ENCODE measurements at regions not wholly inside any gene's neighbourhood (a gene's known extent, or its start where the extent isn't known, plus 50 kb on each side); places are given as distances from the start of the nearest gene placed in this dataset.

GRCh38 chr5:23330726-23331125, 176.7 kb upstream of the PRDM9 start:
- no peaks in the 10 kb centered on the region for H3K27me3 ChIP-seq
- no peak overlapping the region for H3K4me3 ChIP-seq
- H3K27ac ChIP-seq, result no peak overlapping the region
- H3K4me1 ChIP-seq, result no peaks in the 10 kb centered on the region
- no peaks in the 10 kb centered on the region for H3K9me3 ChIP-seq
- WGBS, 2 donors, result 76 to 86% methylated on average over 3 of the region's 3 CpGs
- no peaks in the 10 kb centered on the region for H3K36me3 ChIP-seq
- DNase-seq (ENCODE audit: low spot score in 2 of 2), result no peak
- no peak for TF ChIP-seq POLR2A (IDR thresholded peaks at IDR 0.05)
- TF ChIP-seq CTCF (IDR thresholded peaks at IDR 0.05), result no peak
- no peak for TF ChIP-seq EP300 (IDR thresholded peaks at IDR 0.05)

- Histone ChIP-seq H3K36me3 (no peaks in the 10 kb centered on the region), H3K4me3 (no peak overlapping the region), H3K9me3 (no peaks in the 10 kb centered on the region), H3K27me3 (no peaks in the 10 kb centered on the region), H3K4me1 (no peaks in the 10 kb centered on the region), H3K27ac (no peak overlapping the region)
- 62 to 73% methylated on average over 3 of the region's 3 CpGs for WGBS, 2 donors
- DNase-seq (ENCODE audit: low spot score in 2 of 2), result no peak
- TF ChIP-seq POLR2A (IDR thresholded peaks at IDR 0.05) (no peak), EP300 (IDR thresholded peaks at IDR 0.05) (no peak), CTCF (IDR thresholded peaks at IDR 0.05) (no peak)
Measured at GRCh38 chr5:23319901-23320300, 187.5 kb upstream of the PRDM9 start.

GRCh38 chr5:23318960-23319359, 188.4 kb upstream of the PRDM9 start:
- Histone ChIP-seq H3K27ac (no peak overlapping the region), H3K27me3 (no peaks in the 10 kb centered on the region), H3K36me3 (no peaks in the 10 kb centered on the region), H3K9me3 (no peaks in the 10 kb centered on the region), H3K4me3 (no peak overlapping the region), H3K4me1 (no peaks in the 10 kb centered on the region)
- TF ChIP-seq CTCF (IDR thresholded peaks at IDR 0.05) (no peak), EP300 (IDR thresholded peaks at IDR 0.05) (no peak), POLR2A (IDR thresholded peaks at IDR 0.05) (no peak)
- WGBS, 2 donors, result 82 to 86% methylated on average over 2 of the region's 2 CpGs
- no peak for DNase-seq (ENCODE audit: low spot score in 2 of 2)

- Histone ChIP-seq H3K4me3 (no peak overlapping the region), H3K4me1 (no peaks in the 10 kb centered on the region), H3K27me3 (no peaks in the 10 kb centered on the region), H3K9me3 (no peaks in the 10 kb centered on the region), H3K36me3 (no peaks in the 10 kb centered on the region), H3K27ac (no peak overlapping the region)
- 98 to 100% methylated on average over 1 of the region's 1 CpG for WGBS, 2 donors
- TF ChIP-seq POLR2A (IDR thresholded peaks at IDR 0.05) (no peak), EP300 (IDR thresholded peaks at IDR 0.05) (no peak), CTCF (IDR thresholded peaks at IDR 0.05) (no peak)
- no peak for DNase-seq (ENCODE audit: low spot score in 2 of 2)
Measured at GRCh38 chr5:23318166-23318565, 189.2 kb upstream of the PRDM9 start.

- Histone ChIP-seq H3K4me3 (no peak overlapping the region), H3K27me3 (no peaks in the 10 kb centered on the region), H3K27ac (no peak overlapping the region), H3K9me3 (no peaks in the 10 kb centered on the region), H3K4me1 (no peaks in the 10 kb centered on the region), H3K36me3 (no peaks in the 10 kb centered on the region)
- DNase-seq (ENCODE audit: low spot score in 2 of 2), result no peak
- 4 to 9% methylated on average over 1 of the region's 1 CpG for WGBS, 2 donors
- TF ChIP-seq POLR2A (IDR thresholded peaks at IDR 0.05) (no peak), CTCF (IDR thresholded peaks at IDR 0.05) (no peak), EP300 (IDR thresholded peaks at IDR 0.05) (no peak)
Measured at GRCh38 chr5:23316060-23316591, 191.3 kb upstream of the PRDM9 start.
